ENCODE measurements at regions not wholly inside any gene's neighbourhood (a gene's known extent, or its start where the extent isn't known, plus 50 kb on each side); places are given as distances from the start of the nearest gene placed in this dataset.
"Not testable (repeated sequence)": the region's sequence is repeated elsewhere in the genome, so short reads cannot be mapped to it uniquely, and the experiment has no call there.

GRCh38 chr2:91521944-91522343 lies 2830.5 kb downstream of the RPIA start:
- TF ChIP-seq POLR2A, CTCF (IDR thresholded peaks at IDR 0.05): not testable (repeated sequence)
